ENCODE measurements at regions not wholly inside any gene's neighbourhood (a gene's known extent, or its start where the extent isn't known, plus 50 kb on each side); places are given as distances from the start of the nearest gene placed in this dataset.
"Not testable (repeated sequence)": the region's sequence is repeated elsewhere in the genome, so short reads cannot be mapped to it uniquely, and the experiment has no call there.

GRCh38 chr16:18146601-18147142 is 189.9 kb downstream of the NPIPA8 start:
- DNase-seq: not testable (repeated sequence)

- not testable (repeated sequence) for DNase-seq
These were observed 194.5 kb downstream of the NPIPA8 start for GRCh38 chr16:18142066-18142465.

GRCh38 chr16:18136288-18136687 is 200.2 kb downstream of the NPIPA8 start:
- DNase-seq: not testable (repeated sequence)

- not testable (repeated sequence) for DNase-seq
These were observed 201.5 kb downstream of the NPIPA8 start for GRCh38 chr16:18135024-18135423.

- DNase-seq: not testable (repeated sequence)
These were observed 204.9 kb downstream of the NPIPA8 start for GRCh38 chr16:18131587-18131986.

GRCh38 chr16:18130478-18131120 is 205.9 kb downstream of the NPIPA8 start:
- not testable (repeated sequence) for DNase-seq

GRCh38 chr16:18127033-18127432 is 209.5 kb downstream of the NPIPA8 start:
- not testable (repeated sequence) for DNase-seq

- DNase-seq: not testable (repeated sequence)
These were observed 217.4 kb downstream of the NPIPA8 start for GRCh38 chr16:18119092-18119491.

- DNase-seq: not testable (repeated sequence)
These were observed 217.9 kb downstream of the NPIPA8 start for GRCh38 chr16:18118684-18119083.

GRCh38 chr16:18118071-18118470 is 218.5 kb downstream of the NPIPA8 start:
- not testable (repeated sequence) for DNase-seq

GRCh38 chr16:18104412-18104811 is 232.1 kb downstream of the NPIPA8 start:
- DNase-seq: not testable (repeated sequence)

GRCh38 chr16:18101077-18101476 is 235.5 kb downstream of the NPIPA8 start:
- DNase-seq: not testable (repeated sequence)

GRCh38 chr16:18092605-18093004 is 243.9 kb downstream of the NPIPA8 start:
- not testable (repeated sequence) for DNase-seq

- DNase-seq: not testable (repeated sequence)
These were observed 255.7 kb downstream of the NPIPA8 start for GRCh38 chr16:18080658-18081363.

GRCh38 chr16:18077910-18078309 is 258.6 kb downstream of the NPIPA8 start:
- not testable (repeated sequence) for DNase-seq

- DNase-seq: no peak
These were observed 264.4 kb downstream of the NPIPA8 start for GRCh38 chr16:18072161-18072560.

- no peak for DNase-seq
These were observed 266.9 kb downstream of the NPIPA8 start for GRCh38 chr16:18069683-18070082.

GRCh38 chr16:18068477-18068876 is 268.1 kb downstream of the NPIPA8 start:
- no peak for DNase-seq

- DNase-seq: no peak
These were observed 273.8 kb downstream of the NPIPA8 start for GRCh38 chr16:18062713-18063112.

GRCh38 chr16:18060351-18060750 is 276.2 kb downstream of the NPIPA8 start:
- no peak for DNase-seq

- DNase-seq: no peak
These were observed 277.0 kb downstream of the NPIPA8 start for GRCh38 chr16:18059577-18059976.

- DNase-seq: no peak
These were observed 277.4 kb downstream of the NPIPA8 start for GRCh38 chr16:18059089-18059488.

- no peak for DNase-seq
These were observed 281.1 kb downstream of the NPIPA8 start for GRCh38 chr16:18055411-18055916.

GRCh38 chr16:18050777-18051176 is 285.8 kb downstream of the NPIPA8 start:
- no peak for DNase-seq

All from activated CD4-positive, alpha-beta T cell treated with anti-CD3 and anti-CD28 coated beads, Interleukin-2, amount 50 U/mL, for 4 hours (primary cell).